Stimulated activated CD4-positive, alpha-beta T cell treated with anti-CD3 and anti-CD28 coated beads, Interleukin-15, amount 100 ng/mL, for 48 hours (primary cell): ENCODE measurements at regions not wholly inside any gene's neighbourhood (a gene's known extent, or its start where the extent isn't known, plus 50 kb on each side); places are given as distances from the start of the nearest gene placed in this dataset.

ENCODE experiments used
- DNase-seq, 2 donors: peaks; one replicate each; pipeline ENCODE4 v3.0.0-alpha.2; 2020; ENCODE audit warnings: low read depth in 2 of 2

DNA sequence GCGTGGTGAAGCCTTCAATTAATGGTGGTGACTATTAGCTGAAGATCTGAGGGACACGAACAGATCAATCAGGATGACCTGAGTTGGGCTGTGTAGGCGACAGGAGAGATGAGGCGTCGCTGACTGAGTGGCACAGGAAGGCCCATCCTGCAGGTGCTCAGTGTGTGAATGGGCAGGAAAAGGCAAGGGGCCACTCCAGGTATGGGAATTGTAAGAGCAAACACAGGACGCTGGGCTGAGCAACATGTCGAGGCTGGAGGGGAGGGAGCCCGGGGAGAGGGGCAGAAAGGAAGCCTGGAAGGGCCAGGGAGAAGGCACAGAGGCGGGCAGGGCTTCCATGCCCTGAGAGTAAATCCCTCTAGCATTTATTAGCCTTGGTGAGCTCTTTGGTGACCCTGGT lies 151.0 kb downstream of the VEGFA start:
- DNase-seq = no peak

DNA sequence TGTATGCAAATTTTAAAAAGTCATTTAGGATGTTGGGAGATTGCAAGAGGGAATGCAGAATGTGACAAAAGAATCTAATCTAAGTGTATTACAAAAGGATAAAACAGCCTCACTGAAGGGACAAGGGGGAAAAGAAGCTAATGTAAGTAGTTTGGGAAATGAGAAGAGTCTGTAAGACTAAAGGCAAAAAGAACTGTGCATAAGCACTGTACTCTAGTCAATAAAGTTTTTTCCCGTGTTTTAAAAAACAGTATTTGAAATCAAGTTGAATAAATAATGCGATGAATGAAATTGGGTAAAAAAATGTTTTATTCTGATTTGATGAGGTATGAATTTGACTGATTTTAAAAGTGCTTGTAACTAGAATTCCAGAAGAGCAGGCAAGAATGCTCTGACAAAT lies 149.8 kb downstream of the VEGFA start:
- DNase-seq = no peak

DNA sequence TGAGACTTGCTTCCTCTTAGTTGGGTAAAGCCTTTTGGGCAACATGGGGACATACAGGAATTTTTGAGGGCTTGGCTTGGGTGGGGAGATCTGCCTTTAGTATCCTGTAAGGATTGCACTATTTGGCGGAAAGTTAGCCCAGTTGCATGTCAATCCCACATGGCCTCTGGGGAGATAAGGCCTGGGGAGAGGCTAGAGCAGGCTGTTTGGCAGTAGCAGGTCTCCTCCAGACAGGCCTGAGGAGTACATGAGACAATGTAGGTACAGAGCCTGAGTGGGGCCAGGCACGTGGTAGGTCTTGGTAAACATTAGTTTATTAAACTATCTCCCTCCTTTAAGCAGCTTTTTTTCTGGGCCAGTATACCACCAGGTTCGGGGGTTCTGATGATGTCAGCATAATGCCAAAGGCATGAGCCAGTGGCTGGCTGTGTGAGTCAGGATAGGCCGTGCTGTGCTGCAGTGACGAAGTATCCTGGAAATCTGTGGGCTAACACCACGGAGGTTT lies 147.9 kb downstream of the VEGFA start:
- DNase-seq = no peak

DNA sequence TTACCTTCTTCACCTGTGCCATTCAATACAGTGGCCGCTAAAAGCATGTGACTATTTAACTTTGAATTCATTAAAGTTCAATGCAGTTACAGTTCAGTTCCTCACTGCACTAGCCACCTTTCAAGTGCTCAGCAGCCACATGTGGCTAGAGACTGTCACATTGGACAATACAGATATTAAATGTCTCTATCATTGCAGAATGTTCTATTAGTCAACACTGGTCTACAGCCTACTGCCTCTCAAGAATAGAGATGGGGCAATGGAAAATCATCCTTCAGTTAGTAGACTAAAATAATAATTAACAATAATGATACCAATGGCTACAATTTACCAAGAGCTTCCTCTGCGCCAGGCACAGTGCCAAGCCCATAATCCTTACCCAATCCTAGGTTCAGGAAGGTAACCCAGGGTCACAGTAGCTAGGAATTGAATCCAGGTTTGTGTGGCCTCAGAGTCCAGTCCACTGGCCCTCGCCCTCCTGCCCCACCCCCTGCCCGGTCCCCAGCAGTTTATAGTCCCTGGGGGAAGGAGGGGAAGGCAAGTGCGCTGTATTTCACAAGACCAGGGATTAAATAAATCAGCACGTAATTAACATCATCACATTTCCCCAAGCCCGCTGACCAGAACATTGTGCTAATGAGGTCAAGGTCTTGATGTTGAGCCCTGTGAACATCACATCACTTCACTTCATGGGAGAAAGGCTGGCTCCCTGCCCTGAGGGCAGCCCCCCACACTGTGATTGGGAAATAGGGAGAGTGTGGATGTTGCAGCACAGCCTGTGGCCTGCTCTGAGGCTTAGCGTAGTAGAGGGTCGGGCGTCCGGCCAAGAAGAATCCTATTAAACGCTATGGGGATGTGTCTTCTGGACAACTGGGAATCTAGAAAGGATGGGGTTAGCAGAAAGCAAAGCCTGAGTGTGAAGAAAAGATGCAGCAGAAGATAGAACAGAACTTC lies 147.2 kb downstream of the VEGFA start:
- no peak for DNase-seq

DNA sequence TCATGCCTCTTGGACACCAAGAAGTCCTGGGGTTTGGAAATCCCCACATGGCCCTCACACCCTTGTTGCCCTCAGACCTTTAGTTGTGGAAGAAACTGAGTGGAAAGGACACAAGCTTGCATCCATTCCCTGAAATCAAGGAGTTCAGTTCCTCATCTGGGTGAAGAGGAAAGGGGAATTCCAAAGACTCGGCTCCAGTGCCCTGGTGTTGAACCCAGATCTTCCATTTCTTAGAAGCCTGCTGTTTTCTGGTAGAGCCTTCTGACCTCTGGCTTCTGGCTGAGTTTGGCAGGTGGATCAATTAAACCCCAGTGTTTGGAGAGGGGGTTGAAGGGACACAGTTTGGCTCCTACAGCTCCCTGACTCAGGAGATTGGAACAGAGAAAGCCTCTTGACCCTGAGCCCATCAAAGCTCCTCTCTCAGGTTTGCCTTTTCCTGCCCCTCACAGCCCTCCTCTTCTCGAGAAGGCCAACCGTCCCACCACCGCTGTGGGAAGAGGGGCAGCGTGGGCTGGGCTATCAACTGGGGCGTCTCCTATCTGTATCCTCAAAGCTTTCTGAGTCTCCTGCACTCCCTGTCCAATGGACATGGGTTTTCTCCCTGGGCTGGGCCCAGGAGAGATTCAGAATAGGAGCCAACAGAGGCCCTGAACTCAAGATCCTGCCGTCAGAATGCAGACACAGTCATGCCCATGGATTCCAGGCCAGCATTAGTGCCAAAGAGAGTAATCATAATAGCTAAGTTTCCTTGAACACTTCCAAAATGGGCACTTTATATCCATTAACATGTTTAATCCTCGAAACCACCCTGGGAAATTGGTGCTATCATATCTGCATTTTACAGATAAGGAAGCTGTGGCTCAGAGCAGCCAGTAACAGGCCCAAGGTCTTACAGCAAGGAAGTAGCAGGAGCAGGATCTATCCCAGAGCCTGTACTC lies 146.2 kb downstream of the VEGFA start:
- no peak for DNase-seq

DNA sequence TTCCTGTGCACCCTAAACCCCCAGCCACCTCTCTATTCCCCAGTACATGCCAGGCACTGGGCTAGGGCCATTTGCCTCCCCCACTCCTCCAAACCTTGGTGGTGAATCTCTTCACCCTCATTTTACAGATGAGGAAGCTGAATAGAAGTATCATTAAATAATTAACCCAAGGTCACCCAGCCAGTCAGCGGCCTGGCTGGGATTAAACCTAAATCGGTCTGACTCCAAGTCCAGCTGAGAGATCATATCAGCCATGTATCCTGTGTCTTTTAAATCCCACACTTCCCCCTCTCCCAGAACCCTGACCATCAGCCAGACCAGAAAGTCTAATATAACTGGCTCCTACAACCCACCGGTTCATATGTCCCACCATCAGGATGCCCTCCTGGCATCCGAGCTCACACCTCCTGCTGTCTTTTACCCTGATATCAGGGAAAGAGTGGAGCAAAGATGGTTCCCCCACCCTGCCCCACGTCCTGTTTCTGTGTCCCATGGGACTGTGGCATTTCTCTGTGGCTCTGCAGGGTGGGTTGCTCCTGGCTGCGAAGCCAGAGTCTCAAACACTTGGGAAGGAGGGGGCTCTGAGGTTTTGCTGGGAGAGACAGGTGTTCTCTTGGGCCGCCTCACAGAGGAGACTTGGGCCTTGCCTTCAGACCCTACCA lies 145.3 kb downstream of the VEGFA start:
- no peak for DNase-seq

DNA sequence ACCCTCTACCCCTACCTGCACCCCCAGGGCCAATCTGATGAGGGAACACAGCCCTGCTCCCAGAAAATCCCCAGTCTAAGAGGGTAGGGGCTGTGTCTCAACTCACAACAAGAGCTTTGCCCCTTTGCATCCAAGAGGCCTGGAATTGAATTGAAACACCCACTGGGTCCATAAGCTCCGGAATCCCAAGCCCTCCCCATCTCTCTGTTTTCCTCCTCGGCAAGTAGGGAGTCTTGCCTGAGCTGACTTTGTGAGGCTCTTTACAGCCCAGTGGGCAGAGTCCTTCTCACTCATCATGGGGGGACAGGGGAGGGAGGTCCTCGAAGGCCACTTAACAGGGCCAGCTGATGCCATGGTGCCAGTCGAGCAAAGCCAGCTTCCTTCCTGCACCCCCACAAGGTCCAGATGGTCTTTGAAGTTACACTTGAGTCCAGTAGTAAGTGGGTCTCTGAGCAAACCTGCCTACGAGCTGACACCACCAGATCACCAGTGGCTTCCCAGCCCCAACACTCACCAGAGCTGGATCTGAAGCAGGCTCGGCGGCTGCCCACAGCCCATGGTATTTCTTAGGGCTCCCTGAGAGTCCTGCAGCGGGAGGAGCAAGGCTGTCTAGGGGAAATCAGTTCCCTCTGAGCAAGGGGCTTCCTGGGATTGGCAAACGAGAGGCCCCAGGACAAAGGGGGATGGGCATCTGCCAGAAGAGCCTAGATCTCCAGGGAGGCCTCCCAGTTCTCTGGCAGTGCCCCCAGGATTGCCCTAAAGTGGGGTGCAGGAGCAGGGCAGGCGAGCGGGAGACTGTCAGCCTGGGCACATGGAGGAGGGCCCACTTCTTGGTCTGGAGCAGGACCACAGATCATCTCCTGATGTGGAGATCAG lies 144.5 kb downstream of the VEGFA start:
- DNase-seq = no peak

DNA sequence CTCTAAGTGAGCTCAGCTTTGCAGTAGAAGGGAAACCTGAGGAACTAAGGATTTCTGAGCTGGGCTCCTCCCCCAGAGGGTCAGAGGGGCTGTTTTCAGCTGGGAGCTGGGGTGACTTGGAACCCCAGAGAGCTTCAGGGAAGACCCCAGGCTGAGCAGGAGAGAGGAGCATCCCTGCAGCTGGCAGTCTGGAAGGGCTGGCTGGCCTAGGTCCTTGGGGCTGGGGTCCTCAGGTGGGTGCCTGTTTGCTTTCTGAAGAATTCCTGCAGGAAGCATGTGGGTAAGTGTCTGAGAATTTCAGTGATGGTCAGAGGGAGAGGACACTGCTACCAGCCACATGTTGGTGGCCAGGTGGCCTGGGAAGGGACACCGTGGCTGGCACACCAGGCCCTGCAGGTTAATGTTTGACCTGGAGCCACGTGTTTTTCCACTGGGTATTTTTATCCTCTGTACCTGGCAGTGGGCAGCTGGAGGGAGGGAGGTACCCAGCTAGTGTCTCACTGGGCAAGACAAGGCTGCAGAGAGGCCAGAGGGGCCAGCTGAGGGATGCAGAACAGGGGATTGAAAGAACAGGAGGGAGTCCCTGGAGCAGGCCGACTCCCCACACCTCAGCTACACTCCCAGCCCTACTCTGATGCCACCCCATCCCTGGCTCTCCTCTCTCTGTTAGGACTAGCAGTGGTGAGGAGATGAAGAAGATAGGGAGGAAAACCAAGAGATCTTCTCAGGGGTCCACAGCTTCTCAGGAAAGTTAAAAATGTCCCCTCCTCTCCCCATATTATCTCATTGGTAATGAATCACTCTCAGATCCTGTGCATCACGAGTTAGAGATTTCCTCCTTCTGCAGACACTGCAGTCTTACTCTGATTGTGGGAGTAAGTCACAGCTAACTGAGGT lies 143.6 kb downstream of the VEGFA start:
- no peak for DNase-seq

DNA sequence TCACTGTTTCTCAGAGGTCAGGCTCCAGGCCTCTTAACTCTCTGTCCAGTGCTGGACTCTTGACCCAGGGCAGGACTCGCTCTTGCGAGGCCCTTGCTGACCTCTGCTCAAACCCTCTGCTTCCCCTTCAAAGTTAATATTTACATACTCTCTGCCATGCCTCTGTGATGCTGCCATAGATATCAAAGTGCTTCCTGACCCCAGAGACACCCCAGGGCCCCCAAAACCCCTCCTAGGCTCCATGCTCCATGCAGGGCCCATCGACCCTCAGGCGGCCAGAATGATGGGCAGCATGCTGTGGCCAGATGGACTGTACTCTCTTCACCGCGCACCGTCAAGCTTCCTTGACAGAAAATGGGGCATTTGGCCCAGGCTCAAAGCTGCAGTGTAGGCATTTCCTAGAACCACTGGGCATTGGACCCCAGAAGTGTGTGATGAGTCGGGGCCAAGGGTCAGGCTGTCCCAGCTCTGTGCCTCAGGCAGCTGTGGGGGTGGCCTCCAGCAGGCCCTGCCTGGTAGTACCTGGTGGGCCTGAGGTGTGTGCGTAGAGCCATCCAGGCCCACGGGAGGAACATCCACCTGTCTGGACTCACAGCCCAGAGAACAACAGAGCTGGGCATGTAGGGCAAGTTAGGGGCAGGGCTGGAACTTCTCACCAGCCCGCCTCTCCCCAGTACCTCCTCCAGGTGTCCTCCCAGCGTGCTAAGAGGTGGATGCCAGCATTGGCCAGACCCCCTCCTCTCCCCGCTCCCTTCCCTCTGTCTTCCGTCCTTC lies 142.8 kb downstream of the VEGFA start:
- no peak for DNase-seq

DNA sequence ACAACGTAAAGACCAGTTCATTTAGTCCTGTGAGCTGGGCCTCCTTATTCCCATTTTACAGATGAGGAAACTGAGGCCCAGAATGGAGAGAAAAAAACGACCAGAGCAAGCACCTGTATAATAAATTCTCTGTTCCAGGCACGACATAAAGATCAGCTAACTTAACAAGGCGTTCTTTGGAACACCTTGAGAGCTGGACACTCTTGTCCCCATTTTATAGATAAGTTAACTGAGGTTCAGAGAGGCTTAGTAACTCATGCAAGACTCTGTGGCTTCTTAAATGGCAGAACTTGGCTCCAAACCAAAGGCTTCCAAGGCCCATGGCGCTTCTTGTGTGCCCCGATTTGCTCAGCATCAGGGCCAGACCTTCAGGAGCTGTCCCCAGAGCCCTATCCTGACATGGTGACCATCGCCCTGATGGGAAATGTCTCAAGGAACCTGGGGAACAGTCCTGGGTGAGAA lies 142.1 kb downstream of the VEGFA start:
- no peak for DNase-seq

DNA sequence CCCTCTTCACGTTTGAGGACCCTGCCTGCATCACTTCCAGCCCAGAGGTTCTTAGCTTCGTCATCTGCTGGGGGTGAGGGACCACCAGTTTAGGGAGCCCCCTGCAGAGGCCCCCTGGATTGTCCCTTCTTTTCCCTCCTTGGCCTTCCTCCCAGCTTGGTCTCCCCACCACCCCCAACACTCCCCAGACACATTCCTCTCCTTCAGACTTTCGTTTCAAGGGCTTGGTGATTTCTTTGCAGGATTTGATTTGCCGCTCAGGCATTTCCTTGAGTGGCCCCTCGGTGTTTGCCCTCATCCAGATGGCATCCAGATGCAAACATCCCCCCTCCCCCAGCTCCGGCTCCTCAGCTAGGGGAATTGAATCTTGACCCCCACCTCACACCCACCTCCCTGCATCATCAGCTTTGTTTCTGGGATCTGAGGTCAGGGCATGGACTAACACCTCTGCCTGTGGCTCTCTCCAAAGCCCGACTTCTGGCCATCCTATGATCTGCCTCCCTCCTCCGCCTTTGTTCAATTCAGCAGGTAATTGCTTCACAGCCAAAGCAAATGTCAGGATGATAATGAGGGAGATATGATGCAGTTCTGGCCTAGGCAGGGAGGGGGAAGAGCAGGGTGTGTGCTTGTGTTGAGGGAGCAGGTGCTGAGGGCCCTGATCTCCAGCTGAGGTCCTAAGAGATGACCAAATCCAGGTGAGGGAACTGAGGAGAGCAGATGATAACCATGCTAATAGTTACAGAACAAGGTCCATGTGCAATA lies 141.5 kb downstream of the VEGFA start:
- no peak for DNase-seq

DNA sequence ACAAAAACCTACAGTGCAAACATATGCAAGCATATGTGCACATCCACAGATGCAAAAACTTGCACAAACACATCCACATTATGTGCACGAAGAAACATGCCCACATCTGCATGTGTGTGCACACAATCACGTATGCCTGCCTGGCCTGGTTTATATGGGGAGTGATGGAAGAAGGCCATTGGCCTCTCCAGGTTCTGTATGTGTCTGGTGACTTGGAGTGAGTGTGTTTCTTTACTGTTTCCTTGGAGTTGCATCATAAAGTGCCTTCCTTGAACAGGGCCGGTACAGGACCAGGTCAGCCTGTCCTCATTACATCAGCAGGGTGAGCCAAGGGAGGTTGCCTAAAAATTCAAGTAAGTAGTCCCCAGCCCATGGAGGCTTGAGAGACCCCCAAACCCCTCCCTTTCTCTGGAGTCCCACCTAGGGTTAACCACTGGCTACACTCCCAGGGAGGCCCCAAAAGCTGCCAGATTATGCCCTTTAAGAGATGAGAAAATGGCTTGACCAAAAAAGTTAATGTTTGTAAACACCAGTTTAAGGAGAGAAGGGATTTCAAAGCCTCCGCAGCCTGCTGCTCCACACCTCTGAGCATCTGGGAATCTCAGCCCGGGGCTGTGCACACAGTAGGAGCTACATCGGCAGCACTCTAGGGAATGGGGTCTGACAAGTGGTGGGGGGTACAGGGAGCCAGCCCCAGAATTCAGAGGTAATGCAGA lies 140.8 kb downstream of the VEGFA start:
- DNase-seq = no peak

DNA sequence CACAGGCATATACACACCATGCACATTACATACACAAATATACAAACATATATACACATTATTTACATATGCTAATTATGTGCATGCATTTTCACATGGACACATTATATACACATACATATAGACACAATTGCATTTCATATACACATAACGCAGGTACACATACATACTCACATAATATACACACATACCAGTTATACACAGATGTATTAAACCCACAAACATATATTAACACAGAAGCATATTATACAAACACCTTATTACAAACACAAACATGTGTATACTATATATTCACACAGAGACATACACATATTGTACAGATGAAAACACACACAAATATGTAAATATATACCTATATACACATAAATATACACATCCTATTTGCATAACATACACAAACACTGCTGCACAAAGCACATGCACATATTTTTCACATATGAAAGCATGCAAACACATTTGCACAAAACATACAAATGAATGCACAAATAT lies 140.2 kb downstream of the VEGFA start:
- no peak for DNase-seq

DNA sequence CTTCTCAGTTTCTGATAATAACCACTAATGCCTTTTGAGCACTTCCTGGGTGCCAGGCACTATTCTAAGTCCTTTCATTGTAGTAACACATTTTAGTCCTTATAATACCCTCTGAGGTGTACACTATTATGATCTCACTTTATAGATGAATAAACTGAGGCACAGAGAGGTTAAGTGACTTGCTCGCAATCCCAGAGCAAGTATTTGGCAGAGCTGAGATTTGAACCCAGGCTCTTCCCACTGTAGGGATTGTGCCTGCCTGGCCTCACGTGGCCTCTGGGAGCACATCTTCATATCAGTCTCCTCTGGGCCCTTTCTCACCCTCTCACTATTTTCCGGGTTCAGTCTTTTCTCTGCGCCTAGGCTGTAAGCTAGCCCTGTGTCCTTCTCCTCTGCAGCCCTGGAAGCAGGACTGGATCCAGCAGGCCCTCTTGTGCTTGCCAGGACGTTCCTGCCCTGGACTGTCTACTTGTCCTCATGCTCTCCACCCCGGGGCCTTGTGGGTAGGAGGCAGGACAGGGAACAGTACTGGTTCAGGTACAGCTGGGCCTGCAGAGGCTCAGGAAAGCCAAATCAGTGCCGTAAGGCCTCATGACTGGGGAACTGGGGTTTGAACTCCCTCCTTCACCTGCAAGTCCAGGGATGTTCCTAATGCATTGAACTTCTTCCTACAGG lies 139.6 kb downstream of the VEGFA start:
- no peak for DNase-seq

DNA sequence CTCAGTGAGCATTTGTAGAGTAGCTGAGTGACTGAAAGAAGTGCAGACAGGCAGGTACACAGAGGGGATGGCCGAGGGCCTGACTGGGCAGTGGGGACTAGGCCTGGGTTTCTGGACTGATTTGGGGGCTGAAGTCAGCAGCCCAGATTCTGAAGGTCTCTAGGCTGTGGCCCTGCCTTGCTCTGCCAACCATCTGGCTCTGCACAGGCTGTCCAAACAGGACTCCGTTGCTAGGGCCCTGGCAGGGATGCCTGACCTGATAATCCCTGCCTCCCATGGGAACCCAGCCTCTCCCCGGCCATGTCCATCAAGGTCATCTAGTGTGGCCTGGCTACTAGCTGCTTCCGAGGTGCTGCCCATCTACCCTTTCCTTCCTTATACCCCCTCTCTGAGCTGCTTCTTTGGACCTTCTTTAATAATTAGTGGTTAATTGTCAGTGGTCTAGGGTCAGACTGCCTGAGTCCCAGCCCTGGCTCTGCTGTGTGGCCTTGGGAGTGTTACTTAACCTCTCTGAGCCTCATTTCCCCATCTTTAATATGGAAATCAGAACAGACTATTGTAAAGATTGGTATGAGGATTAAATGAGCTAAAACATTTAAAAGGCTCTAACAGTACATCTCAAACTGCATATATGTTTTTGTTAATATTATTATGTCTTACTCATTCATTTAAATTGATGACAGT lies 137.9 kb downstream of the VEGFA start:
- no peak for DNase-seq

DNA sequence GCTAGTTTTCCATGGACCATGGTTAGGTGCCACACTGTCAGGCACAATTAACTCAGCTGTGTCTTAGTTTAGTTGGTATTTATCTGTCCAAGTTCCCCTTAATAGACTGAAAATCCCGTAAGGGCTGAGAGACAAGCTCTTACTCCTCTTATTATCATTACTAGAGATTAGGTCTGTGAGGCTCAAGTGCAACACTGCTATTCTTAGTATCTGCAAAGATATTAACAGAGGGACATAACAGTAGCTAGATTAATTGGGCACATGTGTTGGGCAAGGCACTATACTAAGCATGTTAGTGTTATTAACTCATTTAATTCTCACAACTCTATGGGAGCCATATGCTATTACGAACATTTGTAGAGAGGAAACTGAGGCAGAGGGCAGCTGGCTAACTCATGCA lies 137.3 kb downstream of the VEGFA start:
- no peak for DNase-seq
